B cell (primary cell): ENCODE measurements at regions not wholly inside any gene's neighbourhood (a gene's known extent, or its start where the extent isn't known, plus 50 kb on each side); places are given as distances from the start of the nearest gene placed in this dataset.
"Not testable (repeated sequence)": the region's sequence is repeated elsewhere in the genome, so short reads cannot be mapped to it uniquely, and the experiment has no call there.

Source experiments
- ATAC-seq: fragments of 200-7000 bp; cut with Tn5 transposase; one replicate; pipeline ENCODE4 v1.10.0; 2021; ENCODE audit warnings: low read depth, mild to moderate bottlenecking, moderate number of reproducible peaks, moderate library complexity
- CTCF ChIA-PET: fragments of 350-600 bp; sonication (Branson Sonifier 250); formaldehyde crosslinking; loops from one replicate; lab custom pipeline; 2021; ENCODE audit warnings: antibody characterized with exemption, inconsistent platforms; lab: Charles Lee
- POLR2A ChIA-PET: fragments of 350-600 bp; sonication (Branson Sonifier 250); formaldehyde crosslinking; loops from one replicate; lab custom pipeline; 2021; ENCODE audit warnings: antibody characterized with exemption; lab: Charles Lee
- DNase-seq: peaks from one replicate; pipeline ENCODE4 v3.0.0; 2013
- H2AFZ ChIP-seq: 2 replicates; pipeline ENCODE4 v1.6.1; 2012; ENCODE audit warnings: mild to moderate bottlenecking, low read depth, low read length; ENCODE audit not compliant: insufficient read depth, poor library complexity, severe bottlenecking
- H3K27ac ChIP-seq, 2 donors: 1 replicate in 1 of 2; 2 replicates in 1 of 2; pipeline ENCODE4 v1.5.1; 2012 to 2013; ENCODE audit warnings: low read length in 2 of 2, mild to moderate bottlenecking in 2 of 2, moderate library complexity in 1 of 2
- H3K27me3 ChIP-seq, 4 experiments: fragments of 200-600 bp in 1 of 4; sonication (generic) in 1 of 4; replicated peaks in 1 of 4; 1 replicate in 2 of 4; 2 replicates in 2 of 4; pipeline versions ENCODE4 v1.6.1 to v1.7.0; 2013 to 2016; ENCODE audit warnings: low read length in 3 of 4, mild to moderate bottlenecking in 2 of 4, mixed read lengths in 1 of 4, moderate library complexity in 1 of 4; ENCODE audit not compliant: insufficient read depth in 4 of 4, control insufficient read depth in 3 of 4; ENCODE audit errors: control extremely low read depth in 1 of 4
- H3K36me3 ChIP-seq, 2 experiments: replicated peaks in 1 of 2; 1 replicate in 1 of 2; 2 replicates in 1 of 2; pipeline versions ENCODE4 v1.6.1 to v1.7.1; 2013; ENCODE audit warnings: low read length in 1 of 2; ENCODE audit not compliant: insufficient read depth in 2 of 2, control insufficient read depth in 1 of 2; ENCODE audit errors: control extremely low read depth in 1 of 2, extremely low read depth in 1 of 2
- H3K4me1 ChIP-seq, 2 donors: fragments of 200-600 bp in 1 of 2; sonication (generic) in 1 of 2; 1 replicate in 1 of 2; 2 replicates in 1 of 2; pipeline versions ENCODE4 v1.5.1 to v1.6.1; 2013 to 2017; ENCODE audit warnings: low read length in 2 of 2; ENCODE audit not compliant: control insufficient read depth in 2 of 2, insufficient read depth in 2 of 2
- H3K4me2 ChIP-seq: replicated peaks from 2 replicates; pipeline ENCODE3; 2012; ENCODE audit warnings: mild to moderate bottlenecking, low read depth, low read length; ENCODE audit not compliant: poor library complexity, severe bottlenecking
- H3K4me3 ChIP-seq, 5 experiments: fragments of 200-600 bp in 1 of 5; sonication (generic) in 1 of 5; 1 replicate in 3 of 5; 2 replicates in 2 of 5; pipeline versions ENCODE4 v1.5.1 to v1.7.0; 2011 to 2016; ENCODE audit warnings: low read length in 4 of 5, mild to moderate bottlenecking in 4 of 5, low read depth in 2 of 5, control low read depth in 1 of 5, moderate library complexity in 1 of 5; ENCODE audit not compliant: insufficient read depth in 1 of 5; ENCODE audit errors: control extremely low read depth in 1 of 5, extremely low read depth in 1 of 5
- H3K79me2 ChIP-seq: fragments of 200-600 bp; sonication (generic); one replicate; pipeline ENCODE4 v1.6.0; 2016; ENCODE audit warnings: low read length; ENCODE audit not compliant: control insufficient read depth, insufficient read depth
- H3K9ac ChIP-seq: fragments of 200-600 bp; sonication (generic); 2 replicates; pipeline ENCODE4 v1.6.1; 2017; ENCODE audit warnings: mild to moderate bottlenecking, low read length, moderate library complexity
- H3K9me3 ChIP-seq, 3 donors: one replicate each; pipeline versions ENCODE4 v1.6.1 to v1.7.1; 2013; ENCODE audit warnings: low read length in 2 of 3; ENCODE audit not compliant: control insufficient read depth in 2 of 3, insufficient read depth in 1 of 3; ENCODE audit errors: control extremely low read depth in 1 of 3
- H4K20me1 ChIP-seq: 2 replicates; pipeline ENCODE4 v1.6.0; 2012; ENCODE audit warnings: mild to moderate bottlenecking, low read length; ENCODE audit not compliant: insufficient read depth, control insufficient read depth, poor library complexity, severe bottlenecking
- H3K27ac Mint-ChIP-seq: one replicate; pipeline ENCODE4 v1.8.0; 2021; ENCODE audit warnings: mixed read lengths
- H3K27me3 Mint-ChIP-seq: one replicate; pipeline ENCODE4 v1.8.0; 2021; ENCODE audit warnings: mixed read lengths
- H3K4me1 Mint-ChIP-seq: one replicate; pipeline ENCODE4 v1.8.0; 2021; ENCODE audit warnings: mixed read lengths
- H3K4me3 Mint-ChIP-seq: one replicate; pipeline ENCODE4 v1.8.0; 2021; ENCODE audit warnings: mixed read lengths
- H3K9me3 Mint-ChIP-seq: one replicate; pipeline ENCODE4 v1.8.0; 2022; ENCODE audit warnings: mixed read lengths; ENCODE audit not compliant: insufficient read depth
- CTCF ChIP-seq: fragments of 200-600 bp; IDR thresholded peaks from one replicate; pipeline ENCODE4 v1.8.0; 2022; ENCODE audit warnings: antibody characterized with exemption, mild to moderate bottlenecking
- EZH2 ChIP-seq: IDR thresholded peaks from 2 replicates; pipeline ENCODE4 v1.6.1; 2012; ENCODE audit warnings: borderline replicate concordance, low read depth, mild to moderate bottlenecking, moderate library complexity, low read length; ENCODE audit not compliant: insufficient read depth, poor library complexity, severe bottlenecking
- WGBS: methylation state at CpG from one replicate; pipeline ENCODE4 v1.1.5; 2013; ENCODE audit warnings: missing lambda C conversion rate; ENCODE audit not compliant: insufficient coverage; 5-methylcytosine and 5-hydroxymethylcytosine counted together
- intact Hi-C: fragments of 100-400 bp; cut with micrococcal nuclease; formaldehyde crosslinking; loops from one replicate; pipeline ENCODE4 v1.10.0; 2022

DNA sequence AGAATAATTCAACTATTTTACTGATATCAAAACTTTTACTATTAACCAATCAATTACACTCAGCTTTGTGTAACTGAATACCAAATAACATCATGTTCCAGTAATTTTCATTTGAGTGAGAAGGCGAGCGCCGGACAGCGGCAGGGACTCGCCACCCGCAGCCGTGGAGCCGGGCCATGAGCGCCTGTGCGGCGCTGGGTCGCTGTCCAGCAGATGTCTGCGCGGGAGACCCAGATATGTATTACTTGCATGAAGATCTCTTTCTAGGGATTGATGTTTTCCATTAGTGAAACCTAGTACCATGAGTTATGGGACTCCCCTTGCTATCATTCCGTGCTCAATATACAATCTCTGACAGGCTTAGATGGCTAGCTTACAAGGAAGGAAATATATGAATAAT lies 245.1 kb upstream of the PRSS16 start:
- H3K36me3 ChIP-seq: no peaks in the 10 kb centered on the region
- Mint-ChIP-seq H3K4me1 (no peaks in the 10 kb centered on the region), H3K4me3 (no peak overlapping the region), H3K27ac (no peak overlapping the region), H3K9me3 (no peaks in the 10 kb centered on the region), H3K27me3 (peaks cover 11% of the 10 kb centered on the region)
- H3K9me3 ChIP-seq: peaks cover 0 to 4% (median 0%) of the 10 kb centered on the region in 3 donors
- CTCF ChIA-PET: no interaction called here
- intact Hi-C loops: no loop called here
- DNase-seq (no peak), ATAC-seq (no peak)
- no peak overlapping the region for H3K4me2 ChIP-seq
- POLR2A ChIA-PET: no interaction called here
- no peaks in the 10 kb centered on the region for H3K4me1 ChIP-seq
- H3K79me2 ChIP-seq: no peaks in the 10 kb centered on the region
- WGBS: no CpG with 5 or more reads among the region's 15 CpGs
- no peak for TF ChIP-seq CTCF
- no peak for TF ChIP-seq EZH2
- H4K20me1 ChIP-seq: no peaks in the 10 kb centered on the region
- H3K27me3 ChIP-seq: peaks cover 0 to 4% (median 0%) of the 10 kb centered on the region in 4 experiments
- H2AFZ ChIP-seq: no peak overlapping the region
- no peak overlapping the region for H3K4me3 ChIP-seq
- H3K27ac ChIP-seq: no peak overlapping the region
- H3K9ac ChIP-seq: no peak overlapping the region

- POLR2A ChIA-PET: no interaction called here
- Histone ChIP-seq H2AFZ (no peak overlapping the region), H3K4me1 (no peaks in the 10 kb centered on the region), H3K4me2 (no peak overlapping the region), H3K27me3 (peaks cover 0 to 4% (median 0%) of the 10 kb centered on the region in 4 experiments), H3K36me3 (no peaks in the 10 kb centered on the region), H3K27ac (no peak overlapping the region), H3K9me3 (peaks cover 0 to 15% (median 0%) of the 10 kb centered on the region in 3 donors), H4K20me1 (no peaks in the 10 kb centered on the region), H3K9ac (no peak overlapping the region), H3K79me2 (no peaks in the 10 kb centered on the region), H3K4me3 (no peak overlapping the region)
- ATAC-seq (no peak), DNase-seq (no peak)
- intact Hi-C loops: no loop called here
- 43% methylated on average over 2 of the region's 2 CpGs for WGBS
- Mint-ChIP-seq H3K4me3 (no peak overlapping the region), H3K27ac (no peak overlapping the region), H3K9me3 (peaks cover 5% of the 10 kb centered on the region), H3K27me3 (peaks cover 28% of the 10 kb centered on the region), H3K4me1 (no peaks in the 10 kb centered on the region)
- CTCF ChIA-PET: no interaction called here
- TF ChIP-seq CTCF (no peak), EZH2 (no peak)
Observed at GRCh38 chr6:27007020-27007419, 240.5 kb upstream of the PRSS16 start.

GRCh38 chr6:27008613-27009012 lies 238.9 kb upstream of the PRSS16 start:
- H3K4me3 ChIP-seq, H3K4me2 ChIP-seq, H3K4me1 ChIP-seq, H3K79me2 ChIP-seq, H2AFZ ChIP-seq, H3K27ac ChIP-seq, H3K4me1 Mint-ChIP-seq, H3K9ac ChIP-seq, intact Hi-C loops, H3K36me3 ChIP-seq, CTCF ChIA-PET, H4K20me1 ChIP-seq, H3K9me3 Mint-ChIP-seq, DNase-seq, H3K4me3 Mint-ChIP-seq, H3K27ac Mint-ChIP-seq, ATAC-seq, POLR2A ChIA-PET, H3K27me3 ChIP-seq: not testable (repeated sequence)
- peaks cover 0 to 15% (median 0%) of the 10 kb centered on the region in 3 donors for H3K9me3 ChIP-seq
- 95% methylated on average over 10 of the region's 10 CpGs for WGBS
- peaks cover 28% of the 10 kb centered on the region for H3K27me3 Mint-ChIP-seq
